Naive B cell (primary cell): ENCODE measurements at regions not wholly inside any gene's neighbourhood (a gene's known extent, or its start where the extent isn't known, plus 50 kb on each side); places are given as distances from the start of the nearest gene placed in this dataset.
A peak's percentile ranks its signal among the peaks of the same experiment; 100 is the strongest.

Source experiments
- ATAC-seq, 2 donors: fragments of 150-1000 bp; cut with Tn5 transposase; 2 replicates each; pipeline ENCODE4 v1.10.0; 2021; ENCODE audit warnings: low read depth in 2 of 2, mild to moderate bottlenecking in 2 of 2, moderate library complexity in 2 of 2
- DNase-seq: peaks from one replicate; pipeline ENCODE4 v3.0.0; 2022
- H3K27ac Mint-ChIP-seq, 6 donors: one replicate each; pipeline ENCODE4 v1.8.0; 2020 to 2022; ENCODE audit warnings: mild to moderate bottlenecking in 6 of 6, mixed read lengths in 6 of 6, moderate library complexity in 5 of 6, inconsistent platforms in 2 of 6
- H3K27me3 Mint-ChIP-seq, 3 donors: one replicate each; pipeline ENCODE4 v1.8.0; 2021 to 2022; ENCODE audit warnings: mixed read lengths in 3 of 3, mild to moderate bottlenecking in 1 of 3
- H3K36me3 Mint-ChIP-seq, 2 donors: one replicate each; pipeline ENCODE4 v1.8.0; 2020 to 2022; ENCODE audit warnings: mixed read lengths in 2 of 2, inconsistent platforms in 1 of 2, mild to moderate bottlenecking in 1 of 2
- H3K4me1 Mint-ChIP-seq, 3 donors: one replicate each; pipeline ENCODE4 v1.8.0; 2020 to 2022; ENCODE audit warnings: mixed read lengths in 3 of 3, inconsistent platforms in 1 of 3, mild to moderate bottlenecking in 1 of 3, moderate library complexity in 1 of 3
- H3K4me3 Mint-ChIP-seq, 8 donors: one replicate each; pipeline ENCODE4 v1.8.0; 2020 to 2022; ENCODE audit warnings: mild to moderate bottlenecking in 8 of 8, mixed read lengths in 8 of 8, moderate library complexity in 8 of 8, inconsistent platforms in 2 of 8
- H3K9me3 Mint-ChIP-seq, 7 donors: one replicate each; pipeline ENCODE4 v1.8.0; 2020 to 2022; ENCODE audit warnings: mixed read lengths in 7 of 7, mild to moderate bottlenecking in 5 of 7, inconsistent platforms in 2 of 7, moderate library complexity in 1 of 7

DNA sequence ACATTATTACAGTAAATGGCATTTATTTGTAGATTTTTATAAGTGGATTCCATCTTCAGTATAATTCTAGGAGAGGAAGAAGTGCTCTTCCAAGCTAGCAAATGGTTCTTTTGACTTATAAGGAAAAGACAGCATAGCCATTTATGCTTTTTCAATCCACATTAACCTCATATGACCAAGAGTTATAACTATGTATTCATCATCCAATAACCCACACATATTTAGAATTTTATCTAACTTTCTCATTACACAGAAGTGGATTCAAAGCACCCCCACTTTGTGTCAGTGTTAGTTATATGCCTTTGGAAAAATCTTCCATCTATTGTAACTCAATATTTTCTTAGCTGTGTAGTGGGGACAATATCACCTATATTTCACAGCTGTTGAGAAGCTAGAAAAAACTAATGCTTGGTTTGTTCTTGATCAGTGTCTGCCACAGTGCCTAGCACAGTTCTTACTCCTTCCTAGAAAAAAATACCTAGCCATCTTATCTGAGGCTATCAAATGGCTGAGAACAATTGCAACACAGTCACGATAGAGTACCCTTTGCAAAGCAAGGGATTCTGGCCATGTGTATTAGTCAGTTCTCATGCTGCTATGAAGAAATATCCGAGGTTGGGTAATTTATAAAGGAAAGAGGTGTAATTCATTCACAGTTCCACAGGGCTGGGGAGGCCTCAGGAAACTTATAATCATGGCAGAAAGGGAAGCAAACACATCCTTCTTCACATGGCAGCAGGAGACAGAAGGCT is 986.3 kb downstream of the TFAP2A start:
- Mint-ChIP-seq H3K4me1 (no peaks in the 10 kb centered on the region), H3K4me3 (no peak overlapping the region), H3K36me3 (no peaks in the 10 kb centered on the region), H3K27ac (no peak overlapping the region), H3K9me3 (peaks cover 0 to 22% (median 3%) of the 10 kb centered on the region in 7 donors), H3K27me3 (no peaks in the 10 kb centered on the region)
- DNase-seq = no peak
- no peak for ATAC-seq

- DNase-seq = no peak
- no peaks in the 10 kb centered on the region for H3K36me3 Mint-ChIP-seq
- H3K27me3 Mint-ChIP-seq = no peaks in the 10 kb centered on the region
- no peak overlapping the region for H3K27ac Mint-ChIP-seq
- ATAC-seq = no peak
- H3K4me1 Mint-ChIP-seq = no peaks in the 10 kb centered on the region
- peaks cover 0 to 5% (median 0%) of the 10 kb centered on the region in 7 donors for H3K9me3 Mint-ChIP-seq
- H3K4me3 Mint-ChIP-seq = no peak overlapping the region
These were observed 986.8 kb upstream of the SLC35B3 start for GRCh38 chr6:9422138-9422537.

DNA sequence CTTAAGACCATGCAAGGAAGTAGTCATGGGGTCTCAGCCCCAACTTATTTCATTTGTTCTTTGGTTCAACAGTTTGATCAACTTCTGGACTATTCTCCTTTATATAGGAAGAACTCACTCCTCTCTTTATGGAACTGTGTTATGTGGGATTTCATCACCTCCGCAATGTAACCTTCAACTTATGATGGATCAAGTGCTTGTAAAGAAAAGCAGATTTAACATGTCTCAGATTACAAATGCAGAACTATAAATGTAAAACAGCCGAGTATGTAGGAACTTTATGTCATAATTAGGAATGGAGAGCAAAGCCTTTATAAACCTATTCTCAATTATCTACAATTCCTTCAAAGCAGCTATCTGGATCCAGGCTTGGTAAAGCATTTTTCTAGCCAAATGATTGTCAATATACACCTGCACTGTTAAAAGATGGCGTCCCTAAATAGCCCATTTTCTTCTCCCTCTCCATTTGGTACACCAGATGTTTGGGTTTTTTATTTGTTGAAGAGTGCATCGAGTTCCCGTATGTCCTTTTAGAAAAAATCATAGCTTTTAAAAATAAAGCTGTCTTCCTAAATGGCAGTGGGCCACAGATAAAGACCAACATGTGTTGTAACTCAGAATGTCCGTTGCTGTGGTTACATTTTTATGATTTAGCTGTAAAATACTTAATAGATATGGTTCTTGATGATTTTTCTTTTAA is 985.1 kb upstream of the SLC35B3 start:
- no peak overlapping the region for H3K27ac Mint-ChIP-seq
- ATAC-seq (no peak), DNase-seq (no peak)
- no peaks in the 10 kb centered on the region for H3K4me1 Mint-ChIP-seq
- H3K36me3 Mint-ChIP-seq = no peaks in the 10 kb centered on the region
- H3K27me3 Mint-ChIP-seq = no peaks in the 10 kb centered on the region
- H3K4me3 Mint-ChIP-seq = no peak overlapping the region
- peaks cover 0 to 10% (median 0%) of the 10 kb centered on the region in 7 donors for H3K9me3 Mint-ChIP-seq

DNA sequence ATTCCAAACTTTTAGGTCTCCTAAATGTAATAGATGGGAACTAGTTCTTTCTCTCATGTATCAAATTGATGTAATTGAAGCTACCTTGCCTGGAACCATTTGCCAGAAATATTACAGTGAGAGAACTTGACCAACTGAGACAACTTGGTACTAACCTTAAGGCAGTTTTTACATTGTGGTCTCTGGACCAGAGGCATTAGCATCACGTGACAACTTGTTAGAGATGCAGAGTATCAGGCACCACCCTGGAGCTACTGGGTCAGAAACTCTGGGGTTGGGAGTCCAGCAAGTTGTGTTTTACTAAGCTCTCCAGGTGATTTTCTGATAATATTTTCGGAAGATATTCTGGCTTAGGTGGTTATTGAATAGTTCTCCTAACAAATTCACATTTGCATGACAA is 982.1 kb upstream of the SLC35B3 start:
- ATAC-seq (no peak), DNase-seq (no peak)
- H3K27ac Mint-ChIP-seq = no peak overlapping the region
- H3K4me3 Mint-ChIP-seq = no peak overlapping the region
- peaks cover 0 to 10% (median 0%) of the 10 kb centered on the region in 7 donors for H3K9me3 Mint-ChIP-seq
- H3K4me1 Mint-ChIP-seq = no peaks in the 10 kb centered on the region
- H3K27me3 Mint-ChIP-seq = no peaks in the 10 kb centered on the region
- no peaks in the 10 kb centered on the region for H3K36me3 Mint-ChIP-seq

- DNase-seq (no peak), ATAC-seq (no peak)
- H3K4me1 Mint-ChIP-seq = no peaks in the 10 kb centered on the region
- no peaks in the 10 kb centered on the region for H3K36me3 Mint-ChIP-seq
- no peak overlapping the region for H3K4me3 Mint-ChIP-seq
- H3K27me3 Mint-ChIP-seq = no peaks in the 10 kb centered on the region
- H3K27ac Mint-ChIP-seq = no peak overlapping the region
- peaks cover 0 to 4% (median 0%) of the 10 kb centered on the region in 7 donors for H3K9me3 Mint-ChIP-seq
These were observed 977.7 kb upstream of the SLC35B3 start for GRCh38 chr6:9412951-9413559.

- peak overlapping the region in 1 of 6 donors; percentile 6 for H3K27ac Mint-ChIP-seq
- peaks cover 0 to 5% (median 0%) of the 10 kb centered on the region in 7 donors for H3K9me3 Mint-ChIP-seq
- ATAC-seq (no peak), DNase-seq (no peak)
- H3K27me3 Mint-ChIP-seq = no peaks in the 10 kb centered on the region
- no peak overlapping the region for H3K4me3 Mint-ChIP-seq
- no peaks in the 10 kb centered on the region for H3K4me1 Mint-ChIP-seq
- no peaks in the 10 kb centered on the region for H3K36me3 Mint-ChIP-seq
These were observed 973.8 kb upstream of the SLC35B3 start for GRCh38 chr6:9409126-9409525.

DNA sequence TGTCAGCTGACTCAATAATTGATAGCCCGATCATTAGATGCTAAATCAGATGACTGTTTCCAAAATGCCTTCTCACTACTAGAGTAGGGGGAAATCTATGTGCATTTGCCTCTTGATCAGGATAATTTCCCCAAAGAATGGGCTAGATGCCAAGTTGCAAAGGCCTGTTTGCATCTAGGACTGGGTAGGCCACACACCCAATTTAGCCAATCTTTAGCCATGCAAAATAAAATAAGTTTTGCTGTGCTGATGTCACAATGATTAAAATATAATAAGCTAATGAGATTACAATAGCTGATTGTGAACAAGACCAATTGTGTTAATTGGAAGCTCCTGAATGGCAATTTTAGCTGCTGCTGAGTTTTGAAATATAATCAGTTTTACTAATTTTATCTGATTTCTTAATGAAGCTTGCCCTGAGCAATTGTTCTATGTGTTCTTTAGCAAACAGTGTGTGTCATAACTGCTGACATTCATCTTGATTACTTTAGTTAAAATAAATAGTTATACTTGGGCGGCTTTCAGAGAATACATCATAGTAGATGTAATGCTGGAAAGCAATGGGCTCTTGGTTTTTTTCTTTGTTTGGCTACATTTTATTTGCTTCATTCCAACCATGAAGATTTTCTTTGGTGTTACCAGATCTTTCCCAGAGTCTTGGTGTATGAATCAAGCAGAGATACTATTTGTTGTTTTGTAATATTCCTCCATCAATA is 973.2 kb upstream of the SLC35B3 start:
- peak overlapping the region in 1 of 6 donors; percentile 6 for H3K27ac Mint-ChIP-seq

DNA sequence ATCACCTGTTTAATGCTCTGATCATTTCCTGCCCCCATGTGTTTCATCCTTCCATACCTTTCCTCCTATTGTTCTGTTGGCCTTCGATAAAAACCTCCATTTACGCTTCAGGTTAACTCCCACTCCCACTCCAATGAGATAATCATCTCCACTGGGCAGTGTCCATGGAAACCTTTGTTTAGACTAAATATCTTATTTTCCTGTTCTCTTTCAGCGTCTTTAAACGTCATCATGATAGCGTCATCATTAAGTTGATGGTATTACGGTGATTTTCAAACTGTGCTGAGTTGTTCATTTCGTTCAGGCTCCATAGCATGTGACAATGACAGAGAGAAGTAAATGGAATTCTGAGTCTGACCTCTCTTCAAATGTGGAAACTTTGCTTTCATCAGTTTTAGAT is 970.5 kb upstream of the SLC35B3 start:
- Mint-ChIP-seq H3K4me1 (no peaks in the 10 kb centered on the region), H3K27me3 (peaks cover 0 to 2% (median 0%) of the 10 kb centered on the region in 3 donors), H3K36me3 (no peaks in the 10 kb centered on the region), H3K9me3 (peaks cover 0 to 5% (median 0%) of the 10 kb centered on the region in 7 donors), H3K27ac (no peak overlapping the region), H3K4me3 (no peak overlapping the region)
- no peak for DNase-seq
- no peak for ATAC-seq

More for the DNA sequence above, 973.2 kb upstream of the SLC35B3 start:
- DNase-seq (no peak), ATAC-seq (no peak)
- H3K4me3 Mint-ChIP-seq = no peak overlapping the region
- H3K36me3 Mint-ChIP-seq = no peaks in the 10 kb centered on the region
- H3K4me1 Mint-ChIP-seq = no peaks in the 10 kb centered on the region
- H3K9me3 Mint-ChIP-seq = peaks cover 0 to 5% (median 0%) of the 10 kb centered on the region in 7 donors
- H3K27me3 Mint-ChIP-seq = no peaks in the 10 kb centered on the region

GRCh38 chr6:9405369-9405768 is 970.0 kb upstream of the SLC35B3 start:
- Mint-ChIP-seq H3K27me3 (peaks cover 0 to 7% (median 4%) of the 10 kb centered on the region in 3 donors), H3K9me3 (peaks cover 0 to 5% (median 0%) of the 10 kb centered on the region in 7 donors), H3K4me1 (no peaks in the 10 kb centered on the region), H3K4me3 (no peak overlapping the region), H3K27ac (no peak overlapping the region), H3K36me3 (no peaks in the 10 kb centered on the region)
- DNase-seq (no peak), ATAC-seq (no peak)

DNA sequence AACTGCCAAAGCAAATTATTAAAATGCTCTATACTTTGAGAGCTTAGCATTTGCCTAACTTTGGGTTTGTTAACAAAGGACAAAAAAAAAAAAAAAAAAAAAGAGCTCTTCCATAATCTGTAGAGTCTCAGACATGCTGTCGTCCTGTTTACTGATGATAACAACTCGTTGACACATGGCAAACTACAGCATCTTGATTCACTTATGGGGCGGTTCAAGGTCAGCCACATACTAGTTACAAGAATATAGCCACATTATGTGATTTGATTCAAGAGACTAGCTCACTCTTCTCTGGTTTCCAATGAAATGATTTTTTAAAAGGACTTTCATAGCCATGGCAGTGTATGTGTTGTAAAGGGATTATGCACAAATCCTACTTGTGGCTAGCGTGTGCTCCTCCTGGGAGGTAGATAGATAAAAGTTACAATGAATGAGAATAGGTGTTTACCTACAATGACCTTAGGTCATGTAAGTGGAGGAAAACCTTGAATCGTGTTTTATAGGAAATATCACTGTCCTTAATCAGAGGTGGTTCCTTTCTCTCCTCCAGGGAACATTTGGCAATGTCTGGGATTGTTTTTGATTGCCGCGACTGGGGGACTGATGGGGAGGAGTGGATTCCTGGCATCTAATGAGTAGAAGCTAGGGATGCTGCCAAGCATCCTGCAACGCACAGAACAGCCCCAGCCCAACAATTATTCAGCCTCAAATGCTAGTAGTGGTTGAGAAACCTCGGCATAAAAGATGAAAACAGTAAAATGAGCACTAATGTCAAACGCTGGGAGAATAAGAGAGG is 969.2 kb upstream of the SLC35B3 start:
- no peak overlapping the region for H3K27ac Mint-ChIP-seq
- H3K27me3 Mint-ChIP-seq = peaks cover 0 to 10% (median 5%) of the 10 kb centered on the region in 3 donors
- no peaks in the 10 kb centered on the region for H3K4me1 Mint-ChIP-seq
- H3K9me3 Mint-ChIP-seq = peaks cover 0 to 5% (median 0%) of the 10 kb centered on the region in 7 donors
- H3K36me3 Mint-ChIP-seq = no peaks in the 10 kb centered on the region
- H3K4me3 Mint-ChIP-seq = no peak overlapping the region
- ATAC-seq (no peak), DNase-seq (no peak)

GRCh38 chr6:9403736-9404135 is 968.4 kb upstream of the SLC35B3 start:
- DNase-seq (no peak), ATAC-seq (no peak)
- Mint-ChIP-seq H3K36me3 (no peaks in the 10 kb centered on the region), H3K27ac (no peak overlapping the region), H3K9me3 (peaks cover 0 to 5% (median 0%) of the 10 kb centered on the region in 7 donors), H3K4me3 (no peak overlapping the region), H3K4me1 (no peaks in the 10 kb centered on the region), H3K27me3 (peaks cover 0 to 10% (median 5%) of the 10 kb centered on the region in 3 donors)

GRCh38 chr6:9401960-9402359 is 966.6 kb upstream of the SLC35B3 start:
- Mint-ChIP-seq H3K4me3 (no peak overlapping the region), H3K4me1 (no peaks in the 10 kb centered on the region), H3K27me3 (peaks cover 6 to 13% (median 10%) of the 10 kb centered on the region in 3 donors), H3K36me3 (no peaks in the 10 kb centered on the region), H3K27ac (no peak overlapping the region), H3K9me3 (peaks cover 0 to 8% (median 3%) of the 10 kb centered on the region in 7 donors)
- no peak for ATAC-seq
- no peak for DNase-seq

- no peak overlapping the region for H3K4me3 Mint-ChIP-seq
- peaks cover 0 to 4% (median 3%) of the 10 kb centered on the region in 7 donors for H3K9me3 Mint-ChIP-seq
- no peak for DNase-seq
- no peaks in the 10 kb centered on the region for H3K36me3 Mint-ChIP-seq
- H3K27me3 Mint-ChIP-seq = peaks cover 6 to 13% (median 10%) of the 10 kb centered on the region in 3 donors
- ATAC-seq = no peak
- H3K27ac Mint-ChIP-seq = no peak overlapping the region
- H3K4me1 Mint-ChIP-seq = no peaks in the 10 kb centered on the region
These were observed 964.6 kb upstream of the SLC35B3 start for GRCh38 chr6:9399916-9400315.
